Peyer's patch (tissue), 4 donors: ENCODE measurements at regions not wholly inside any gene's neighbourhood (a gene's known extent, or its start where the extent isn't known, plus 50 kb on each side); places are given as distances from the start of the nearest gene placed in this dataset.

ENCODE experiments used
- CTCF ChIP-seq, 6 experiments: fragments of 450-650 bp in 4 of 6; fragments of 200-600 bp in 2 of 6; sonication (generic) in 1 of 6; IDR thresholded peaks; one replicate each; pipeline ENCODE4 v1.5.1; 2017 to 2019; ENCODE audit warnings: antibody characterized with exemption in 6 of 6, mild to moderate bottlenecking in 3 of 6, moderate library complexity in 1 of 6
- POLR2A ChIP-seq, 2 donors: fragments of 450-650 bp; IDR thresholded peaks; one replicate each; pipeline ENCODE4 v1.5.1; 2017; ENCODE audit warnings: antibody characterized with exemption in 2 of 2, mild to moderate bottlenecking in 2 of 2, moderate library complexity in 2 of 2

GRCh38 chr7:33825644-33826043 lies 79.7 kb upstream of the BMPER start:
- TF ChIP-seq POLR2A (IDR thresholded peaks at IDR 0.05): no peak
- TF ChIP-seq CTCF (IDR thresholded peaks at IDR 0.05): no peak
